KBM-7 (cell line): ENCODE measurements at regions not wholly inside any gene's neighbourhood (a gene's known extent, or its start where the extent isn't known, plus 50 kb on each side); places are given as distances from the start of the nearest gene placed in this dataset.
A peak's percentile ranks its signal among the peaks of the same experiment; 100 is the strongest.

Experiments used
- DNase-seq: peaks from one replicate; pipeline ENCODE4 v3.0.0-alpha.2; 2015
- in situ Hi-C: fragments of 300-500 bp; cut with MboI; formaldehyde crosslinking; loops from 2 replicates; pipeline ENCODE4 v1.14.3; 2020; ENCODE audit warnings: low sequenced_read_pairs, low pct_unique_long_range_greater_than_20kb, mixed read lengths

DNA sequence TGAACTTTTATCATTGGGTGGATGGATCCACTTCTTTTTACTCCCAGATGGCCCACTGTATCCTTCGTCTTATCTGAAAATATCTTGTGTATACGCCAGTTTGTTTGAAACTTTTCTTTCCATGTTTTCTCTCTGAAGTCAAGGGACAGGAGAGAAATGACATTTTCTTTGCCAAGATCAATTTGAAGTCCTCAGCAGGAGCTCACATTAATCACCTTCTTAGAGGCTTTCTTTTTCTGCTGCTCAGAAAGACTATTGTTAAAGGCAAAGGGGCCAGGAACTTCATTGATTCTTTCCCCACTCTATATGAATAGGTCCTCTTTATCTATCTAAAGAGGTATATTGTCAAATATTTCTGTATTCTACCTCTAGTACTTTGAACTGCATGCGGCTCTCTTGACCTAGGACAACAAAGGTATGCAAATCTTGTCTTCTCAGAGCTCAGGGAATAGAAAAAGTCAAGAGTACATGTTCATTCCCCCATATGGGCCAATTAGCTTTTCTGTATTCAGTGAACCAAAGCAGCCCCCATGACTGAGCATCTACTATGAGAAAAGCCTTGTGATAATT is 583.3 kb downstream of the HS3ST4 start:
- no peak for DNase-seq
- in situ Hi-C loops, result no loop called here

DNA sequence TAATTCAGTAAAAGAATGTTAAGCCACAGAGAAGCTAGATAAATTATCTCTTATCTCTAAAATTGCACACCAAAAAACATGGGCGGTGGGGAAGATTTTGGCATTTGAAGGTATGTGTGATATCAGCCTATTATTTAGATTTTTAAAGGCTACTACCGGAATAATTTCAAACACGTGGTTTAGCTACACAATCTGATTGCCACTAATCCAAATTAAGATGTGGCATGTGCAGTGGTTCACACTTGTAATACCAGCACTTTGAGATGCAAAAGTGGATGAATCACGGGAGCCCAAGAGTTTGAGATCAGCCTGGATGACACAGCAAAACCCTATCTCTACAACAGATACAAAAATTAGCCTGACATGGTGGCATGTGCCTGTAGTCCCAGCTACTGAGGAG is 584.5 kb downstream of the HS3ST4 start:
- in situ Hi-C loops, result no loop called here
- no peak for DNase-seq

DNA sequence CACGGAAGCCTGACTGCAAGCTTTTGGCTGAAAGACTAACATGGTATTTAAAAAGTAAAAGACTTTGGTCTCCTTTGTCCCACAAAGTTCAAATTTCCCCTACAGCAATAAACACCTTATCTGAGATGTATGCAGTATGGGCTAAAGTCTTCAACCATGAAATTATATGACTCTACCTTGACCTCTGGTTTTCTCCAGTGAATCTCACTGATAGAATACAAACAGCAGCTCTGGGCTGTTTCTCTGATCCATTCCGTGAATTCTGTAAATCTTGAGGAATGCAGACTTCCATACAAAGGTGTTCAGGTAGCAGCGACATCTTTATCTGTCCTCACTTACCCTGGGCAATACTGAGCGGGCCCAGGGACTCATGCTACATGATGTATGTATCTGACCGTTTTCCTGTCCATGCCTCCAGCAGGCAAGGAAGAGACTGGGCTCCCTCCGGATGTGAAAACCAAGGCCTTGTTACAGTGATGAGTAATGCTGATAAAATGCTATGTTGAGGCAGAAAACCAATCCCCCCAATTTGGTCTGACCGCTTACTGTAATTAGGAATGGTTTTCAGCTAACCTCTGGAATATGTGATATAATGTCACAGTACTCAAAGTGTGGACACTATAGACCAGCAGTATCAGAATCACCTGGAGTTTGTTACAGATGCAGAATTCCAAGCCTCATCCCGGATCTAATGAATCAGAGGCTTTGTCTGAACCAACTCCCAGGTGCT is 589.8 kb downstream of the HS3ST4 start:
- no peak for DNase-seq

DNA sequence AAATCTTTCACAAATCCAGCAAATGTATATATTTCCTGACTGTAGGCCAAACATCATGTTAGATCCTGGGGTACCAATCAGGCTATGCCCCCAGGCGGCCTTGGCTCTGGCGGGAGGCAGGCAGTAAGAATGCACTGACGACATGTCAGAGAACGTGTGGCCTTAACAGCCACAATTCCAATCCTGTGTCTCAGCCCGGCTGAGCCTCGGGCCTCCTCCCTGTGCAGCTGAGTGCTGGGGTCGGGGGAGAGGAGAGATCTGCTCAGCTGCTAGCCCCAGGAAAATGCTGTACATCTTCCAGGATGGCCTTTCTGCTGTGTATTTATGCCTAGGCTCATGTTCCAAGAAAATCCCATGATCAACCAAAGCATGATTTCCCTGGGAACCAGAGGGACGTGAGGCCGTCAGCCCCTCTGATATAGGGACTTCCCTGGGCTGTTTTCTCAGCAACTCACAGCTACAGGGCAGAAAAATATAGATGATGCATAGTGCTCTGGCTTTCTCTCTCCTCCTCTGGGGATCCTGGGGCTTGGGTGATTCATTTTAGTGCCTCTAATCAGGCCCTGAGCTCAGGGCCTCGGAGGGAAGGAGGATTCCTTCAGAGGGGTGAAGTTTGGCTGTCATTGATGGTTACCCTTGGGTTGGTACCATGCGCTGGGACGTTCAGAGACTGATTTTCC is 604.0 kb downstream of the HS3ST4 start:
- DNase-seq, result no peak
- in situ Hi-C loops, result no loop called here

More for the DNA sequence above, 589.8 kb downstream of the HS3ST4 start:
- in situ Hi-C loops, result no loop called here

DNA sequence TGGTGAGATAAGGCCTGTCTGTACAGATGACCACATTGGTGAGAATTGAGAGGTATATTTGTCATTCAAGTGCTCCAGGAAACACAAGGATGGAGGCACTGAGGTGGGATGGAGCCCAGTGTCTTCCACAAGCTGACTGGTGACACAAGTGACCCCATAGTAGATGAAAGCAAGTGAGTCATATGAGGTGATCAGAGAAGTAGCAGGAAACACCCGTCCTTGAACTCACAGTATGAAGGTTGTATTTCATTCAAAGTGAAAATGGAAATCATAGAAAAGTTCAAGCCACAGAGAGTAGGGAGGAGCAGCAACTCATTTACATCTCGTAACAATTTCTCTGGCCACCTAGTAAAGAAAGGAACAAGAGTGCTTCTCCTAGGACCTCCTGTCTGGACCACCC is 609.8 kb downstream of the HS3ST4 start:
- in situ Hi-C loops, result no loop called here

DNA sequence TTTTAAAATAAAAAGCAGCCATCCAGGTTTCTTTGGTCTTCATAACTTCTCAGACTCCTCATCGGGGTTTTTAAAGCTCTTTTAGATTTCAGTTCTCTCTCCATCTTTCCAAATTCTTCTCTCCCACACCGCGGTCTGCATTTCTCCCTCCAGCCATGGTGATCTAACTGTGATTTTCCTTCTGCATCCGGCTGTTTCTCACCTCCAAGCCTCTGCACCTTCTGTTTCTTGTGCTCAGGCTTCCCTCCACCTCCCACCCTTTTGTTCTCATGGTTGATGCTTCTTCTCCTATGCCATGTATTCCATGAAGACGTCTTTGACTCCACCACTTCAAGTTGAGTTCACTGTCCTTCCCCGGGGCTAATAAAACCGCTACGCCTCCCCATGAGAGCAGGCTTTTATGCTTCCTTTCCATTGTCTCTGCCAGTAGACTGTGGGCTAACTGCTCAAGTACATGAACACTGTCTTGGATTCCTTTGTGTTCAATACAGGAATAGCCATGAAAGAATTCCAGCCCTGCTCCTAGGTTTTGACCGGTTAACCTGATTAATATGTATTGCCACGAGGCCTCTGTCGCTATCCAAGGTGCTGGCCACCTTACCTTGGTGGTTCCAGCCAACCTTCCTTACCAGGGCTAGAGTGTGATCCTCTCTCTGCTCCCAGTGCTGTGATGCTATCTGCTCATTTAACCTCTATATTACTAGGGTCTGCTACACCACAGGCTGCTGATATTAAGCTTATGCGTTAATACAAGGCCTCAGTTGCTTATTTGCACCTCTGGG is 625.1 kb downstream of the HS3ST4 start:
- DNase-seq, result no peak
- in situ Hi-C loops, result no loop called here

More for the DNA sequence above, 609.8 kb downstream of the HS3ST4 start:
- no peak for DNase-seq

DNA sequence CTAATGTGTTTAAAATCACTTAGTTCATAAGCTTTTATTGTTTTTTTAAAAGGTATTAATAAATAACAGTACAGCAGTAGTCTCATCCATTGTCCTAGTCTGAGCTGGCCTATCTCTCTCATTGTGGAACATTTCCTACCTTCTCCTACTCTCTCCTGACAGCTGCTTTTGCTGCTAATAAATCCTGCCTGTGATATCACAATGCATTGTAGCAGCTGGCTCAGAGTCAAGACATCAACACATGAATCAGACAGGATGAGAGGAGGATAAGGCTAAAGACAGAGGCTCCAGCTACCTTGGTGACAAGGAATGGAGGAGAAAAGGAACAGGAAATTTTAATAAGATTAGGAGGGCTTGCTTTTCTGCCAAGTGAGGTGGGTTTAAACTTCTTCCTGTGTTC is 626.1 kb downstream of the HS3ST4 start:
- in situ Hi-C loops, result no loop called here
- DNase-seq, result no peak

DNA sequence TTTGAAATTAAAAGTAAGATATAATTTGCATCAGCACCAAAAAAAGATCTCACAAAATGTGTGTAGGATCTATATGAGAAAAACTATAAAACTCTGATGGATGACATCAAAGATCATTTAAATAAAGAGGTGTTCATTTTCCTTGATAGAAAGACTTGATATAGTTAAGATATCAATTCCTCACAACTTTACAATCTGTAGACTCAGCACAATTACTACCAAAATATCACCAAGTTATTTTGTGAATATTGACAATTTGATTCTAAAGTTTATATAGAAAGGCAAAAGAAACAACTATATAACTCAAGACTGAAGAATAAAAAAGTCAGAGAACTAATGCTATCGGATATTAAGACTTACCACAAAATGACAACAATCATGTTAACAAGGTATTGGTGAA is 638.9 kb downstream of the HS3ST4 start:
- no peak for DNase-seq
- in situ Hi-C loops, result no loop called here

DNA sequence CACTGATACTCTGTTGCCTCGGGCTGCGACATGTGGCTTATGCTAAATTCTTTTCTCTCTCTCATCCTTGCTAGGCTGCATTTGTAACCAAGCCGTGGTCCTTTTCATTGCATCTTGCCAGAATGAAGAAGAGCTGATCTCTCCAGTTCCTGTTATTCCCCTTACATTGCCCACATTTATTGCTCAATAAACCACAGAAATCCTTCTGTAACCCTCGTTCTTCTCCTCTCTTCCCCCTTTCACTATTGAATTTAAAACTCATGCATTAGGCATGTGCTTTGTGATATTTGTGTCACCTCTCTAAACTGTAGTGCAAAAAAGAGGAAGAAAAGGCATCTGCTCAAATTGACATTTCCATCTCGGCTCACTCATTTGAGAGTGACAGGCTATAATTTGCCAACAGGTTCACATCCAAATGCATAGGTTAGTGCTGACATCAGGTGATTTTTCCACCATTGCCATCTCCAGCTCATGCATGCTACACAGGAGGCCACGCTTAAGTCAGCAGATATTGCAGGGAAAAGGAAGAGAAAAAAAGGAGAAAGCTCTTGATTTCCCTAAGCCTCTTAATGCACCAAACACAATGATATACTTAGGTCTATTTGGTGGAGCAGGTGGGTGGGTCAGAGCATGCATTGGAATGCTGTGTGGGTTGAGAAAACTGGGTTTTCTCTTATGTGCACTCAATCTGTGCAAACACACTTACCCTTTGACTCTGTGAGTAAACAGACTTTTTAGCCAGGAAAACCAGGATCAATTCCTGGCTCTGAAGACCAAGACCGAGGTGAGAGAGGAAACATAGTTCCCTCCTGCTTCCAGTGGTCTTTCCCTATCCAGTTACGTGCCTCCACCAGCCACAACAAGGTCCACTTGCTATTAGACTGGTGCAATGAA is 642.7 kb downstream of the HS3ST4 start:
- peak; percentile 88 for DNase-seq
- in situ Hi-C loops, result no loop called here

DNA sequence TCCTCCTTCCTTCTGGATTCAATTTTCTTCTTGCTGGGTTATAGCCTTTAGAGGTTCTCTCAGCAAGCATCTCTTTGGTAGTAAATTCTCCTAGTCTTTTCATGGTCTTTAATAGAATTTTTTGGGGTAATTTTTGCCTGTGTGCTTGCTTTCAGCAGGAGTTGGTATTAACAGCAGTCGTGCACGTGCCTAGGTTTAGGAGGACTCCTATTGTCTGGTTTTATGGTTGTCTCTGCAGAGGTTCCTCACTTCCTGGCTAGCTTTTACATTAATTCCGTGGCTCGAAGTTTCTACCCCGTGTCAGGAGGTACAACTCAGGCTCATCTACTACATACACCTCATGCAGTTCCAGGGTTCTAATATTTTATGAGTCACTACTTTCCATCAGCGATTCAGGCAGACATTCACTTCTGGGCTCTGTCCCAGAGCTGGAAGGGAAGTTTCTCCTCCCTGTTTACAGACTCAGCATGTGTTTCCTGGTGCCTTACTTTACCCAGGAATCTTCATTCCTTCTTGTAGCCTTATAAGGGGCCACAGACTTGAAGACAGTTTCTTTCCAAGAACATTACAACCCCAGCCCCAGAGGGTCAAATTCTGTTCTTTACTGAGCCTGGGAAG is 643.6 kb downstream of the HS3ST4 start:
- in situ Hi-C loops, result no loop called here

DNA sequence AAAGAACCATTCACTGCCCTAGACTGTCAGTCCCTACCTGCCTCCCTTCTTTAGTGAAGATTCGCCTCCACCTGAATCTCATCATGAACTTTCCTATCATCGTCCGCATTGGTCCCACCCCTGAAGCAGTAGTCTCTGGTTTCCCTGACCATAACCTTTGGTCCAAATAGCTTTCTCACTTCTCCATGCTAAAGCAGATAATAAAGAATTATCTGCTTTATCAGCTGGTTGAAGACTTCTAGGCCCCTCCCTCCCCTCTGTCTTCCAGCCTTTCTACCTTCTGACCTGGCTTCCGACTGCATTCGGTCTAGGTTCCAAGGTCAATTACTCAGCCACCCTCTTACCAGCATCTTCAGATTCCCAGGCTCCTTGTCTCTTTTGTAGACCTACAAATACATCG is 650.9 kb downstream of the HS3ST4 start:
- in situ Hi-C loops, result no loop called here
- DNase-seq, result no peak

More for the DNA sequence above, 643.6 kb downstream of the HS3ST4 start:
- DNase-seq, result no peak

DNA sequence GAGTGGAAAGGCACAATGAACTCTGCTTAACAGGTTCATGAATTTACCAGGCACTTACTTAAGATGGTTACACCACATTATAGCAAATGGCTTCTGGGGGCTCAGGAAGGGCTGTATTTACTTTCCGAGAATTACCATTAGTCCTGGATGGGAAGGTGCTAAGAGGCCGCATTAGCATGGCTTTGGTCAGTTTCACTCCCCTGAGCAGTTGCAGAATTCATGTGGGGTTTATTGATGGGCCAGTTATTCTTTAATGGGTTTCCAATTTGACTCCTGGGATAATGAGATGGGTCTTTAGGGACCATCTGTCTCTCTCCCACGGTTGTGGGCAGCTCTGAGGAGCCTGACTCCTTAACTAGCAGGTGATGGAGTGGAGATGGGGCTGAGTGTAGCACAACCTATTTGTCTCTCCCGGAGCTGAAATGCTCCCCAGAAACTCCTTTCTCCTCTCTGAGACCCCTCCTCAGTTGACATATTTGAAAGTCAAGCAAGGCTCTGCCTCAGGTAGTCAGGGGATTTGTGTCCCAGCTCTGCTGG is 652.5 kb downstream of the HS3ST4 start:
- in situ Hi-C loops, result no loop called here
- no peak for DNase-seq

DNA sequence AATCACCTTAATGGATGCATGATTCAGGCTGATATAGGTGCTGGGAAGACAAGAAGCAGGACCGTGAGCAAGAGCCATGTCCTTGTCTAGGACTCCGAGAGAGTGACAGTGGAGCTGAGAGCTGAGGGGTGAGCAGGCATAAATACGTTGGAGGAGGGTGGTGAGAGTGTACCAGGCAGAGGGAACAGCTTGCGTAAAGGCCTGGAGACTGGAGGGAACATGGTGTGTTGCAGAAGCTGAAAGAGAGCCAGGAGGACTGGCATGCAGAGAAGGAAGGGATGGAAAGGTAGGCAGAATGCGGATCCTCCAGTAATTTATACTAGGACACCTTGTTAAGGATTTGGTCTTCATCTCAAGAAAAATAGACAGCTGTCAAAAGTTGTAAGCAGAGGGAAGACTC is 653.2 kb downstream of the HS3ST4 start:
- in situ Hi-C loops, result no loop called here

DNA sequence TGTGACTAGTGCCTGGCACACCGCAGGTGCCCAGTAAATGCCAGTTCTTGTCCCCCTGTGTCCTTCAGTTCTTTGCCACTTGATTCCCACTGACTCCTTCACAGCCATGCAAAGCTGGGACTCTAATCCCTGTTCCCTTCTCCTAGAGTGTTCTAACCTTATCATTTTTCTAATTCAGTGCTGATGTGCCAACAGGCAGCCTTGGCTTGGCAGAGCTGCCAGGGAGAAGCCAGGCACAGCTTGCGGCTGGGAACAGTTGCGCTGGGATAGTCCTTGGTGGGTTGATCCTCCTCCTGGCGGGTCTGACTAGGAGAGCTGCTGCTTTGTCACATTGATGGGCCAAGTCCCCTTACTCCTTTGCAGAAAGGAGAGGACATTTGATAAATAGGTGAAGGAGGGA is 654.2 kb downstream of the HS3ST4 start:
- DNase-seq, result no peak
- in situ Hi-C loops, result no loop called here

More for the DNA sequence above, 653.2 kb downstream of the HS3ST4 start:
- no peak for DNase-seq

DNA sequence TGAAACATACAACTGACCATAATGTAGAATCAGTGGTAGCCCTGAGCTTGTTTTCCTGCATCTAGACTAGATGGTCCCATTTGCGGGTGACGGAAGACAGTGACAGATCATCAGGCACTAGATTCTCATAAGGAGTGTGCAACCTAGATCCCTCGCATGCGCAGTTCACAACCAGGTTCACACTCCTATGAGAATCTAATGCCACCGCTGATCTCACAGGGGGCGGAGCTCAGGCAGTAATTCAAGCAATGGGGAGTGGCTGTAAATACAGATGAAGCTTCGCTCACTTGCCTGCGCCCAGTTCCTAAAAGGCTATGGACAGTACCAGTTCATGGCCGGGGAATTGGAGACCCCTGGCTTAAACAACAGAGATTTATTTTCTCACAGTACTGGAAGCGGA is 656.3 kb downstream of the HS3ST4 start:
- DNase-seq, result no peak
- in situ Hi-C loops, result no loop called here

DNA sequence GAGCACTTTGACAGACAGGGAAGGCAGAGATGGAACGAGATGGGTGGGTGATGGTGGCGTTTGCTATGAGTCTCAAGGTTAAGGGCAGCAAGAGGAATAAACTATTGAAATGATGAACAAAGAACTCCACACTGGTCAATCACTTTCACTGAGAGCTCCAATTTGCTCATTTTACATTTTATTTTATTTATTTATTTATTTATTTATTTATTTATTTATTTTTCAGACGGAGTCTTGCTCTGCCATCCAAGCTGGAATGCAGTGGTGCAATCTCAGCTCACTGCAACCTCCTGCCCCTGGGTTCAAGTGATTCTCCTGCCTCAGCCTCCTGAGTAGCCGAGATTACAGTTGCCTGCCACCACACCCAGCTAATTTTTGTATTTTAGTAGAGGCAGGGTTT is 669.1 kb downstream of the HS3ST4 start:
- in situ Hi-C loops, result no loop called here
- DNase-seq, result no peak

DNA sequence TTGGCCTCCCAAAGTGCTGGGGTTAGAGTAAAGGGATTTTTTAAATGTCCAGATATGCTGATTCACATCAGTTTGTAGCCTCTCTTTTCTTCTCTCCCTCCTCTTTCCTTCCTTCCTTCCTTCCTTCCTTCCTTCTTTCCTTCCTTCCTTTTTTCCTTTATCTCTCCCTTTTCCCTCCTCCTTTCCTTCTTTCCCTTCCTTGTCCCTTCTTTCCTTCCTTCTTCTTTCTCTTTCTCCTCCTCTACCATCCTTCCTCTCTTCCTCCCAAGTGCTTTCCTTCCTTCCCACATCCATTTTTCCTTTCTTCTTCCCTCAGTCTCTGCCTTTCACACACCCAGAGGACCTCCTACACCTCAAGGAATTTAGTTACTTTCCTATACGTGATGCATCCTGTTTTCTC is 671.8 kb downstream of the HS3ST4 start:
- no peak for DNase-seq
- in situ Hi-C loops, result no loop called here
